ENCODE measurements at regions not wholly inside any gene's neighbourhood (a gene's known extent, or its start where the extent isn't known, plus 50 kb on each side); places are given as distances from the start of the nearest gene placed in this dataset.

DNA sequence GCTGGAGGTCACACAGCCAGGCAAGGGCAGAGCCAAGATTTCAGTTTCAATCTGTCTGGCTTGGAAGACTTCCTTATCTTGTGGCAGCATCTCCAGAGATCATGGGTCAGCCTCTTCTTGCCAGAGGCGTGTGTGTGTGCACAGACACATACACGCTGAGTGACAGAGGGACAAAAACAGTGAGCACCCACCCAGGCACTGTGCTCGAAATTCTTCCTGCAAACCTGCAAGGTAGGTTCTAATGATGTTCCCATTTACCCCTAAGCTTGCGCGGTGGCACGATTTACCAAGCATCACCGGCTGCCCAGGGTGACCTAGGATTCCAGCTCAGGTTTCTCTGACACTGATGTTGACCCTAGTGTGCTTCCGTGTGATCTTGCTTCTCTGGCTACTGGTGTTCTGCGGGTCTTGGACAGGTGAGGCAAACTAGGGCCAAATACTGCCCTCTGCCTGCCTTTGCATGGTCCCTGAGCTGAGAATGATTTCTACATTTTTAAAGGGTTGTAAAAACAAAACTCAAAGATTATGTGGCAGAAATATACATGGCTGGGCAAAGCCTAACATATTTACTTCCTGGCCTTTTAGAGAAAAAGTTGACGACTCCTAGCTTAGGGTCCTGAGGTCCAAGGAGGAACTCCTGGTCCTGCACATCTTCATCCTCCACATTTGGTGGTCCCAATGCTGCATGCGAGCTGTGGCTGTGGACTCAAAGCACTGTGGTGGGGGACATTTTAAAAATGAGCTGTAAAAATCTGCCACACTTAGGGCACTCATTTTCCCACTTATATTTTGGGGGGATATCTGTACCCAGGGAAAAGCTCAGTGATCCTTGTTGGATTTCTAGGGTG lies 268.5 kb downstream of the RPS24 start:
- DNase-seq, result no peak

DNA sequence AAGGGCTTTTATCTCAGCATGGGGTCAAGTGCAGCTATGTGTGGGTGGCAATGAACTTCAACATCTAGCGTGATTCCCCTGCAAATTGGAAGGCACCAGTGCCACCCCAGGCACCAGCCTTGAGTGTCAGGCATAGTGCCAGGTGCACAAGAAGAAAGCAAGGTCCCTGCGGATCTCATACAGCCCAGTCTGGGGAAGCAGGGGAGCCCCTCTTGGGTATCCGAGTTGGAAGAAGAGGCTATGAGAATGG lies 269.0 kb downstream of the RPS24 start:
- DNase-seq, result no peak

DNA sequence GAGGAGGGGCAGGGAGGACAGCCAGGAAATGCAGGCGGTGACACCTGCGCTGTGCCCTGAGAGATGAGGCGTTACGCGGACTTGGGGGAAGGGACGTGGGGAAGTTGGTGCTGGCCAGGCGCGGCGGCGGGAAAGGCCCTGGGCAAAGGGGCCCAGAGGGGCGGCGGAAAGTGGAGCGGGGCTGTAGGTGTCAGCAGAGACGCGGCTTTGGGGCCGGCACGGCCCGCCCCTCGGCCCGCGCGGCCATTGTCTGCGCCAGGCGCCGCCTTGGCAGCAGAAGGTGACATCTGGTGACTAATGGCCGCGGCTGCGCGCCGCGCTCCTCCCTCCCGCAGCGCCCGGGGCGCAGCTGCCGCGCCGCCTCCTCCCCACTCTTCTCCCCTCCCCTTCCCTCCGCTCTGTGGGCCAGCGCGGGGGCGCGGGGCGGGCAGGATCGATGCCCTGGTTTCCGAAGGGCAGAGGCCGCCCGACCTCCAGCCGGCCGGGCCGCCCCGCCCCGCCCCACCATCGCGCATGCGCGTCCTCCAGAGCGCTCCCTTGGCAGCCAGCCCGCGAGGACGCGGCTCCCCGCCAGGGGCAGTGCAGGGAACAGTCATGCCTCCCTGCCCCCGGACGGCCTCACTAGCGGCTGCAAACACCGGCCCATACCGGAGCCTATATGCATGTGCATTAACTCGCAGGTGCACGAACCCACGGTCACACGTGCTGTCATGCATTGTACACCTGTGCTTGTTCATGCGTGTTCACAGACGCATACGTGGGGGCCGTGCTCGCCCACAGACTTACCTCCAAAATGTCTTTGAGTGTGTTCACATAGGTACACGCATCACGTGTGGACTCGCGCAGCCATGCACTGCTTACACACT lies 269.6 kb downstream of the RPS24 start:
- peak; percentile 54 for DNase-seq

DNA sequence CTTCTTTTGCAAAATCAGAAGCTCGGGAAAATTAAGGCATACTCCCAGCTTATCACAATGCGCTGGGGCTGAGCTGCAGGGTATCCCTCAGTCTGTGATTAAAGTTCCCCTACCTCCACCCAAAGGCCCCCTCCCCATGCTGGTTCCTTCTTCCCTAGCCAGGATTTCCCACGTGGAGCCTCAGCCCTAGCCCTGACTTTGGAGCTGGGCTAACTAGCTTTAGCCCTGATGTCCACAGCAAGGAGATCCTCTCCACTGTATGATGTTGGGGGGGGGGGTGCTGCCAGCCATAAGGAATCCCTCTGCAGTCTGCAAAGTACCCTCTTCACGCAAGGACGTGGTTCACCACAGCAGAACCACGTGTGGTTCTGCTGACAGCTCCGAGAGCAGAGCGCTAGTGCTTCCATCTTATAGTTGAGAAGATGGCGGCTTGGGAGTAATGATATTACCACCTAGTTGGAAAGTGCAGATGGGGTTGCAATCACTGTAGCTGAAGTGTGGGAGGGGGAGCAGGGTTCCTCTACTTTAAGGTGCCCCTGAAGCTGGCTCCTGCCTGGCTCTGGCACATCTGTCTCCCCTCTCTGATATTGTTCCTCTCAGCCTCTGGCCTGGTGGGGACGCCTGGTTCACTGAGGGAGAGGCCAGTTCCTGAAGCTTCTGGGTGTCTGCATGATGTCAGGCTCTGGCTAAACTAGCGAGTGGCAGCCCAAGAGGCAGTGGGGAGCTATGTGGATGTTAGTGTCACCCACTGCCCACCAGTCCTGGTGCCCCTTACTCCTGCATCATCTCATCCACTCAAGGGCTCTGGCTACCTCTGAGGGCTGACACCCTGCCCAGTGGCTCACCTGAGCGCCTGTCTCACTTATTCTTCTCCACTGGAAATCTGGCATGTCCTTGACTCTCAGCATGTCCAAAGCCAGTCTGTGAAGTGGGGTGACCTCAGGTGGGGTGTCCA lies 270.7 kb downstream of the RPS24 start:
- DNase-seq, result no peak

DNA sequence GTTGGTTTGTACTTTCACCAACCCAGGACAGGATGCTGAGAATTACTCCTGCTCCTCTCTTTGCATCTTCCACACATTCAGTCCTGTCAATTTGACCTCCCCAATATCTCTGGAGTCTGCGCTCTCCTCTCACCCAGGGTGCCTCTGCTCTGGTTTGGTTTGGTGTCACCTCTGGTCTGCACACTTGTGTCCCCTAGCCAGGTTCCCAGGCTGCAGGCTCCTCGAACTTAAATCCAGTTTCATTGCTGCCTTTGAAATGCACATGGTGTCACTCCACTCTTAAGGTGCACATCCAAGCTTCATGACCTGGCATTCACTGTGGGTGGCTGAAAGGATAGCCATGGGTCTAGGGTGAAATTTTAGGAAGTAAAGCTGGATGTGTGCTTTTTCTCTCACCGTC lies 271.6 kb downstream of the RPS24 start:
- no peak for DNase-seq

DNA sequence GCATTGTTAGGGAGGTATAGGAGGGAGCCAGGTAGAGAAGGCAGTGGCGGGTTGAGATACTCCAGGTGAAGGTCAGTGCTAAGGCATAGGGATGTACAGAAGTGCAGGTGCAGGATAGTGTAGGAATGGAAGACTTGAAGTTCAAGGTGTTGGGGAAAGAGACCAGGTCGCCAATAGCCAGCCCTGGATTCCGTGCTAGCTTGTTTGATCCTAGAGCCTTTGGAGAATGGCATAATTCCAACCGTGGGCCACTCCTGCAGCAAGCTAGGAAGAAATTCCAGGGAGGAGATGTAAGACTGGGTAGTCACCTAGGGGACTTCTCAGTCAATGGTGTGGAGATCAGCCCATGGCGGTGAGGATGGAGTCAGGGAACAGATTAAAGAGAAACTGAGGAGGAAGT lies 272.7 kb downstream of the RPS24 start:
- no peak for DNase-seq

DNA sequence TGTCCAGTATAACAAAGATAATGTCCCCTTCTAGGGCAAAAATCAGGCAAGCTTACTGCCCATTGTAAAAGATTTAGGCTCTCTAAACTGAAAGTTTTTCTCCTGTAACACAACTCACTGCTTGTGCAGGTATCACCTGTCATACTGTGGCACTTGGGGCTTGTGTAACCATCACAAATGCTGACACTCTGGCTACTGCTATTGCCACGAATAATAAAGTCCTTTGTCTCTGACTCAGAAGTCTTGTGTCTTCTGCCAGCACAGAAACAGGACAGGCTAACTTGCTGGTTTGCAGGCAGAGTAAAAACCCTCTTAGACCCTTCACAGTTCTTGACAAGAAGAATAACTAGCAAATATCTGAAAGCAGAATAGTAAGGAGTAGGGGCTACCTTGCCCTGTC lies 273.9 kb downstream of the RPS24 start:
- DNase-seq, result no peak

DNA sequence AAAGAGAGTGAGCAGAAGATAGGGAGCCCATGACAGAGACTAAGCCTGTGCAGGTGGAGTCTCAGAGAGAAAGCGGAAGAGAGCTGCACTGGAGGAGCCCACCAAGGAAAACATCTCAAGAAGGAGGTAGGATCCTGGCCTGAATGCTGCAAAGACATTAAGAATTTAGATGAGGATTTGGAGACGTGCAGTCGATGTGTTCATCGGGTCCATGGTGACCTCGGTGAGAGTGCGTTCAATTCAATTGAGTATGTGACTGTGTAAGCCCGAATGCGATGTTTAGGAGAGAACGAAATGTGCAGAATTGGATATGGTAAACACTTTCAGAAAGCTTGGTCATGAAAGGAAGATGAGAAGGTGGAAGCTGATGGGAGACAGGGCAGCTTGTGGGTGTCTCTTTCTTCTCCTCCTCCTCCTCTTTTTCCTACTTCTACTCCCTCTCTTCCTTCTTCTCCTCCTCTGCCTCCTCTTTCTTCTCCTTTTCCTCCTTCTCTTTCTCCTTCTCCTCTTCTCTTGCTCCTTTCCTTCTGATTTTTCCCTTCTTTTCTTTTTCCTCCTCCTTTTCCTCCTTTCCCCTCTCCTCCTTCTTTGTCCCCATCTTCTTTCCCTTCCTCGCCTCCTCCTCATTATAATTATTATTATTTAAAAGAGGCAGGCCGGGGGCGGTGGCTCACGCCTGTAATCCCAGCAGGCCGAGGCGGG lies 276.0 kb downstream of the RPS24 start:
- no peak for DNase-seq

DNA sequence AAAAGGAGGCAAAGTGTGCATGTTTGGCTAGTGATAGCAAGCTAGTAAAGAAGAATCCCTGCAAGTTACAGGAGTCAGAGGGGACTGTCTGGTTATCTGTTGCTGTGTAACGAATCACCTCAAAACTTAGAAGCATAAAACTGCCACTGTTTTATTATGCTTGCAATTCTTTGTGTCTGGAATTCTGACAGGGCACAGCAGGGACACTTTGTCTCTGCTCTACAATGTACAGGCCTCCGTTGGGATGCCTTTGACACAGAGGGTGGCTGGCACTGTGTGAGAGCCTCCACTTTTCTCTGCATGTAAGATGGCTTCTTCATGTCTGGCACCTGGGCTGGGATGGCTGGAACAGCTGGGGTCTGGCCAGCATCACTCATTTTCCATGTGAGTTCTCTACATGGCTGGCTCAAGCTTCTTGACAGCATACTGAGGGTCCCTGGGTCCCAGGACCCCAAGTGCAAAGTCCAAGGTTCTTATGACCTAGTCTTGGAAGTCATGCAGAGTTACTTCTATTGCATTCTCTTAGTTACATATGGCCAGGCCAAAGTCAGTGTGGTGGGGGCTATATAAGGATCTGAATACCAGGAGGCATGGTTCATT lies 276.9 kb downstream of the RPS24 start:
- no peak for DNase-seq

DNA sequence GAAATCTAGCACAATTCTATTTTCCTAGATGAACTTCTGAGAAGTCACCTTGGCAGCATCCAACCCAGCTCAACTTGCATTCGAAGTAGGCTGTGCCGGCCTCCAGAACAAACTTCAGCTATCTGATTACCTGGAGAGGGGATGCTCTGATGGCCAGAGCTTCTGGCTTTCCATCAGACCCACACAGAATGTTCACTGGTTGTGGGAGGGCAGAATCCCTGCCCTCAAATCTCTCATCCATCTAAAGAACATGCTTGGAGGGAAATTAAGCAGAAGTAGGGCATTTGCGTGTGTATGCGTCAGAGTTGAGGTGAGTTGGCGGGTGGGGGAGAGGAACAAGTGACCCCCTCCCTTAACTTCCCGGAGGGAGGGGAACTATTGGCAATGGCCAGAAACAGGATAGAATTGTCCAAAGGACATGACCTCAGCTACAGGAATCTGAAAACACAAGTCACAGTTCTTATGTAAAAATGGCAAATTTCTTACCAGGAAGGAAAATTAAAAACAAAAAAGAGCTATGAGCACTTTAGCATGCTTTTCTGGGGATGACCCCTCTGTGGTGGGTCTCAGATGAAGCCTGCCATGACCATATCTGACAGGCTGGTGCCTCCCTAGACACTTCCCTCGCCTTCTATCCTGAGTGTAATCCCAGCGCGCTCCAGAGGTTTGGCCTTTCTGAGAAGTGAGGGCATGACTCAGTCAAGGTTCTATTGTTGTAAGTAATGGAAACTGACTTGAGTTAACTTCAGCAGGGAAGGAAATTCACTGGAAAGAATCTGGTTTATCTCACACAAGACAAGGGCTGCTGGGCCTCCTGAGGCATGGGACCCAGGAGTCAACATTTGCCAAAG lies 278.8 kb downstream of the RPS24 start:
- DNase-seq, result no peak

DNA sequence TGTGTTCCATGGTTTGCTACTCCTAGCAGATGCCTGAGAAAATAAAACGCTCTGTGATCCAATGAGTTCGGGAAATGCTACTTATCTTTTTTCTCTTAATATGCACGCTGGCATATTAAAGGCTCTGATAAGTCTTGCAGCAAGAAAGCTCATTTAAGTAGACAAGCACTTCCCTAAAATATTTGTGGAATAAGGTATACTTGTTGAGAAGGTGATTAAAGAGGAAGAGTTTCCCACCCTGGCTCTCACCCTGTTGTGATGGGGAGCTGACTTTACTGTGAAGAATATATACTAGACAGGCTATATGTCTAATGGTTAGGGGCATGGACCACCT lies 279.4 kb downstream of the RPS24 start:
- DNase-seq, result no peak

DNA sequence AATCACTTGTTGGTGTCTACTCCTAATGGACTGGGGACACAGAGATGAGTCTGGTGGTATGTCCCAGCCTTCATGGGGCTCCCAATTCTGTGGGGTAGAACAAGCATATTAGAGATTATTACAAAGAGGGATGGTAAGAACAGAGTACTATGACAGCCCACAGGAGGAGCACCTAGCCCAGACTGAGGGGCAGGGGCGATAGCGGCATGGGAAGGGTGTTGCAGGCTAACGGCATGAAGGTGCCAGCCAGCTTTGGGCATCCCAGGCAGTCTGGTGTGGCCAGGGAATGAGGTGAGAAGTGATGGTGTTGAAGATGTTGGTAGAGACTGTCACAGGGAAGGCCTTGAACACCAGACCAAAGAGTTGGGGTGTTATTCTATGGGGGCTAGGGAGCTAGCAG lies 280.0 kb downstream of the RPS24 start:
- DNase-seq, result no peak

DNA sequence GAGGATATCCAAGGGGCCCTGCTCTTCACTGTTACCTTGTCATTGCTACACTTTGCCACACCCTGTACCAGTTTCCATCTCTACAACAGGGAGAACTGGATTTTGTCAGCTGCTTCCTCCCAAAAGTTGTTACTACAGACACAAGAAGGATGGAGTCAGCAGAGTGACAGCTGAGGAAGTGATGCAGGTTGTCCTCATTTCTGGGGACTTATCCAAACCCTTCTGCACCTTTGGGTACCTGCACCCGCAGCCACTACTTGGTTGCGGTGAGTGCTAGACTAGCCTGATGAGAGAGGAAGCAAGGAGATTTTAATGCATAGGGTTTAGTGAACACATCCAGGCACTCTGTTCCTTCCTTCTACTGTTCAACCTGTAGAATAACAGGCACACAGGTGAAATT lies 281.0 kb downstream of the RPS24 start:
- no peak for DNase-seq

DNA sequence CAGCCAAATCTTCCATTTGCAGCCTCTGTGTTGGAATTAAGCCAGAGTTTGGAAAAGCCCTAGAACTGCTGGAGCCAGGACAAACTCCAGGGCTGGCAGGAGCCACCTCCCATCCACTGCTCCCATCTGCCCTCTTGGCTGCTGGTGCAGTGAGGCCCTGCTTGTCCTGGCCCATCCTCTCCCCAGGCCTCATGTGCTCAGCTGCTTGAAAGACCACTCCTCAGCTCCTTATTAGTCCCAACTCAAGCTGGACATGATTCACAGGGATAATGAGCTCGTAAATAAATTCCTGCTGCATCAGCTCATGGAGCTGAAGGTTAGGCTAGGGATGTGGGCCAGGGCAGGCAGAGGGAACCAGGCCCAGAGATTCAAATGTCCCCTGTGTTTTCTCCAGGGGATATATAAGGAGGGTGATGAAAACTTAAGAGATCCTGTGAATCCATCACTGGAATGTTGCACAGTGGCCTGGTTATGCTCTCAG lies 282.8 kb downstream of the RPS24 start:
- no peak for DNase-seq

DNA sequence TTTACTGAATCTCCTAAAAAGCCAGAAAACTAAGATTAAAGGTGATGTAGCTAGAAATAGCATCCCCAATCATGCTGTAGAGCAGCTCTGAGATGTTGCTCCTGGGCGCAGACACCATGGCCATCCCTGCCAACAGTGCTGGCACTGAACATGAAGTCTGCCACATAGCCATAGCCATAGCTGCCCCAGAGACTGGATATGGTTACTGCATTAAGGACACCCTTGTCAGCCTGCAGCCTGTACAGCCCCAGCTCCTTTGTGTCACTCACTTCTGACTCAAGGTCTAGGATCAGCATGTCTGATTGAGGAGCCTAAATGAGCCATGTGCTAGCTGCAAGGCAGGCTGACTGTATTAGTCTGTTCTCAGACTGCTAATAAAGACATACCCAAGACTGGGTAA lies 284.6 kb downstream of the RPS24 start:
- DNase-seq, result no peak

DNA sequence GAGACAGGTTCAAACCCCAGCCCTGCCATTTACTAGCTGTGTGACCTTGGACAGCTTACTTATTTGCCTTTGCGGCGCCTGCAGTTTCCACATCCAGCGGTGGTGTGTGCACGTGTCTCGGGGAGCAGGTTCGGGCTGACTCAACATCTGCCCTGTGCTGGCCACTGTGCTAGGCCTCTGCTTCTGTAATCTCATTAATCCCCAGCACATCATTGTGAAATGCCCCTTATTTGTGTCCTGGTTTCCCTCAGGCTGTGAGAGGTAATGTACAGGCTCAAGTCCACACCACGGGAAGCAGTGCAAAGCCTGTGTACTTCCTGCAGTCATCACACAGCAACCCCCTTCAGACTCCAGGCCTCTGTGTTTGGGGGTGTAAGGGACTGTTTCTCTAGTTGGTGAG lies 285.7 kb downstream of the RPS24 start:
- no peak for DNase-seq

DNA sequence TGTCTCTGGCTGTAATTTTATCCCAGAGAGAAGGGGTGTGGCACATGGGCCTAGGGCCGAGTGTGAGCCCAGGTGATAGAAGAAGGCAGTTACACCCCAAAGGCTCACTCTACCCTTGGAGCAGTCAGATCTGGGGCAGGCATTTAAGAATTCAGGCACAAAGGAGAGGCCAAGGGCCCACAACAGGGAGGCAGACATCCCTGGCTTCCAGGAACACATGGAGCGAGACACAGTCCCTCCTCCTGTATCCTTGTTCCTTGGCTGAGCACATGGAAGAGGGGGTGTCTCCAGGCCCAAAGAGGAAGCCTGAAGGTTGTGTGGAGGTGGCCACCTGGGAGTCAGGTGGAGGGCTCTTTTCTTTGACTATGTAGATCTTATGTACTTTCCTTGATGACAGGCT lies 286.2 kb downstream of the RPS24 start:
- no peak for DNase-seq

DNA sequence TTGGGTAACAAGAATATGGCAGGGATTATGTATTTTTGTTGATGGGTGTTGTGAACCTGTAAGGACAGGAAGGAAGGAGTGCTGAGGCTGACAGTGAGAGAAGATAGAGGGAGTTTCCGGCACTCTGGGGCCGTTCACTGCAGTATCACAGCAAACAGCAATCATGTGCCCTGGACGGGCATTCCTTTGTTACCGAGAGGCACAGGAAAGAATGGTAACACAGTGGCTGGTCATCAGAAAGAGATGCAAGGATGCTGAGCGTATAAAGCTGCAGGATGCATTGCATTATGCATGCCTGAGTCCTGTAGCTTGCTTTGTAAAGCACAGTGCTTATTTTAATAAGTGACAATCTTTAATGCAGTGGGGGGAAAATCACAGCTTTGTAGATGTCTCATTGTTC lies 286.8 kb downstream of the RPS24 start:
- no peak for DNase-seq

DNA sequence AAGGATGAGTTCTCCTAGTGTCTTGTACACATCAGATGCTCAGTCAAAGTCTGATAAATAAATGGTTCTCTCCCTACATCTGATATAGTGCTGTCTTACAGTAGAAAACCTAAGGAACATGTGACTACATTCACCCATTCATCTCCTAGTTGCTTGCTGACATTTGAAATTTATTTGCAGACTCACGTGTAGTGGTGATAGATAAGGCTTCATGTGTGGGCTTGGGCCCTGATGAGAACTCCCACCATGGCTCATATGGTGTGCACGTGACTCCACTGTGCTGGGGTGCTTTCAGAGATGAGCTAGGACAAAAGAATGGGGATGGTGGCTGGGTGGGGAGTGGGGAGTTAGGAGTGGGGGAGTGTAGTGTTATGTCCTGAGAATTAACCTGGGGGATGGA lies 287.3 kb downstream of the RPS24 start:
- no peak for DNase-seq

DNA sequence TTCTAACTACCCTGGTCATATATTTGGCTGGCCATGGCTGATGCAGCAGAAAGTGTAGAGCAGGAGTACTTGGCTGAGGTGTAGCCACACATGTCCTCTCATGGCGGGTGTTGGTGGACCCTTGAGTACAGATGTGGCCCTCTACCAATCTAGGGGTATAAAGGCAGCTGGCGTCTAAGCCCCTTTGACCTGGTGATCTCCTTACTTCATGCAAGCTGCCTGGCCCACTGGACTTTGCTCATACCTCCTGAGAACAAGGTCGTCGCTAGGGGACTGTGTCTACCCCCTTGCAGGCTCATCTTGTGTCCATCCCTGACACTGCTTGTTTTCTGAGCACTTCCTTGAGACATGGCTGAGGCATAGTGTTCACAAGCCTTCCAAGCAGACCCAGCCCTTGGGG lies 287.8 kb downstream of the RPS24 start:
- no peak for DNase-seq

DNA sequence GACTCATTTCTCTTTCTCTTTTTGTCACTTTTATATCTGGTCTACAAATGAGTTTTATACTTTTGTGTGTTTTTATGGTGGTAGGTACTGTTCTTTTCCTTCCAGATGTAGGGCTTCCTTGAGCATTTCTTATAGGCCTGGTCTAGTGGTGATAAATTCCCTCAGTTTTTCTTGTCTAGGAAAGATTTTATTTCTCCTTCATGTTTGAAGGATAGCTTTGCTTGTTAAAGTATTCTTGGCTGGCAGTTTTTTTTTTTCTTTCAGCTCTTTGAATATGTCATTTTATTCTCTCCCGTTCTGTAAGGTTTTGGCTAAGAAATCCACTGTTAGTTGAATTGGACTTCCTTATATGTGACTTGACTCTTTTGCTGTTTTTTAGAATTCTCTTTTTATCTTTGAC lies 292.7 kb downstream of the RPS24 start:
- no peak for DNase-seq

All from NCI-H187 treated with DMSO at 0.1 percent for 48 hours (cell line).